Thymus (tissue), 11 donors: ENCODE measurements at regions not wholly inside any gene's neighbourhood (a gene's known extent, or its start where the extent isn't known, plus 50 kb on each side); places are given as distances from the start of the nearest gene placed in this dataset.

Experiments used
- DNase-seq, 9 donors: peaks; one replicate each; pipeline ENCODE4 v3.0.0-alpha.2; 2013; ENCODE audit warnings: low spot score in 9 of 9, low read depth in 6 of 9, missing footprints in 1 of 9
- H3K27ac ChIP-seq, 2 donors: one replicate each; pipeline ENCODE4 v1.5.1; 2013; ENCODE audit warnings: control low read depth in 1 of 2, low read depth in 1 of 2, low read length in 1 of 2, mild to moderate bottlenecking in 1 of 2, moderate library complexity in 1 of 2
- H3K27me3 ChIP-seq, 2 donors: one replicate each; pipeline ENCODE4 v1.5.1; 2013; ENCODE audit warnings: low read length in 1 of 2; ENCODE audit not compliant: control insufficient read depth in 2 of 2, insufficient read depth in 1 of 2
- H3K36me3 ChIP-seq, 2 donors: one replicate each; pipeline ENCODE4 v1.5.1; 2013; ENCODE audit warnings: low read length in 1 of 2, mild to moderate bottlenecking in 1 of 2, moderate library complexity in 1 of 2; ENCODE audit not compliant: control insufficient read depth in 2 of 2, insufficient read depth in 2 of 2
- H3K4me1 ChIP-seq, 2 donors: one replicate each; pipeline ENCODE4 v1.5.1; 2013; ENCODE audit warnings: low read length in 2 of 2; ENCODE audit not compliant: control insufficient read depth in 2 of 2, insufficient read depth in 2 of 2
- H3K4me3 ChIP-seq, 2 donors: one replicate each; pipeline ENCODE4 v1.5.1; 2013; ENCODE audit warnings: low read length in 2 of 2, control low read depth in 1 of 2, mild to moderate bottlenecking in 1 of 2
- H3K9me3 ChIP-seq, 2 donors: one replicate each; pipeline ENCODE4 v1.5.1; 2013; ENCODE audit warnings: low read length in 1 of 2, mild to moderate bottlenecking in 1 of 2; ENCODE audit not compliant: control insufficient read depth in 2 of 2, insufficient read depth in 1 of 2
- WGBS: extraction: QIAGEN DNeasy Blood & Tissue Kit; methylation state at CpG from one replicate; pipeline ENCODE4 v1.1.7; 2013; 5-methylcytosine and 5-hydroxymethylcytosine counted together
- donor health status: healthy.

DNA sequence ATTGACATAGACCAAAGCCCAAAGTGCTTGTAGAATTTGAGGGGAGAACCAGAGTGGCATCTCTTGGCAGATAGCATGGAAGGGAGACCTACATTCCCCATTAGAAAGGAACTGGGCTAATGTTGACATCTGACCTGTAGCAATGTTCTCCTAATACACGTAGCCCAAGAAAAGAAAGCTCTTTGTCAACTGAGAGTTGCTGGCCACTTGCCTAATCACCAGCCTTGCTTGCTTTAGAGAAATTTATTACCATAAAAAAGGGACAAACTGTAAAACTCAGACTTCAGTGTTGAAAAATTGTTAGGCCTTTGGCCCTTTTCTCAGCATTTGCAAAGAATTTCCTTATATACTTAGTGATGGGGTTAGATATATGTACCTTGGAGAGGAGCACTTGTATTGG is 777.5 kb downstream of the MAFB start:
- Histone ChIP-seq H3K9me3 (no peaks in the 10 kb centered on the region), H3K4me3 (no peak overlapping the region), H3K27ac (no peak overlapping the region), H3K4me1 (no peaks in the 10 kb centered on the region), H3K27me3 (no peaks in the 10 kb centered on the region), H3K36me3 (no peaks in the 10 kb centered on the region)
- DNase-seq, result no peak
- 97% methylated on average over 1 of the region's 1 CpG for WGBS

DNA sequence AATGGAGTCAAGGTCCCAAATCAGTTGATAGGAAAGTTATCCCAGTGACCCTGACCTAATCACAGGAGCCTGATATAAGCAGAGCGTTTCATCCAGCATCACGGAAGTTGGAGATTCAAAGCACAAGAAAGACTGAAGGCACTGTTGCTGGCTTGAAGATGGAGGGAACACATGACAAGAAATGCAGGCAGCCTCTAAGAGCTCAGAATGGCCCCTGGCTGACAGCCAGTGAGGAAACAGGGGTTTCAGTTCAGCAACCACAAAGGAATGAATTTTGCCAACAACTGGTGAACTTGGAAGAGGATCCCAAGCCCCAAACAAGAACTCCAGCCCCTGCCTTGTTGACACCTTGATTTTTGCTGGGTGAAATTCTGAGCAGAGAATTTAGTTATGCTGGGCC is 778.5 kb downstream of the MAFB start:
- Histone ChIP-seq H3K4me3 (no peak overlapping the region), H3K27ac (no peak overlapping the region), H3K4me1 (no peaks in the 10 kb centered on the region), H3K27me3 (no peaks in the 10 kb centered on the region), H3K9me3 (no peaks in the 10 kb centered on the region), H3K36me3 (no peaks in the 10 kb centered on the region)
- 37% methylated on average over 2 of the region's 2 CpGs for WGBS
- no peak for DNase-seq

DNA sequence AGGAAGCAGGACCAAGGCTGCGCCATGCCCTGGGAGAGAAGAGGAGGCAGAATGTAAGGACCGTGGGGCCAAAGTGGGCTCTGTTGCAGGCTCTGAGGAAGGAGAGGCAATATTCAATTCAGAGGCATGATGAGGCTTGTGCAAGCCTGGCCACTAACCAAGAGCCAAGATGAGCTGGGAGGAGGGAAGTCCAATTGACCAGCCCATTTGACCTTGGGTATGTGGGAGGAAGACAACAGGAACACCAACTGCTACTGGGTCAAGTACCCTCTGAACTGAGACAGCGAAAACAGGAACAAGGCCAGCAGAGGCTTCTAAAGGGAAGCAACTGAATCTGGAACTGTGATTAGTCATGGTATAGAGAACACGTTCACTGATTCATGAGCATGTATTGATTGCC is 779.6 kb downstream of the MAFB start:
- H3K4me3 ChIP-seq, result no peak overlapping the region
- WGBS, result 56% methylated on average over 4 of the region's 4 CpGs
- no peaks in the 10 kb centered on the region for H3K4me1 ChIP-seq
- DNase-seq, result peak in 1 of 9 donors; percentile 2
- no peaks in the 10 kb centered on the region for H3K36me3 ChIP-seq
- H3K27me3 ChIP-seq, result no peaks in the 10 kb centered on the region
- H3K9me3 ChIP-seq, result no peaks in the 10 kb centered on the region
- H3K27ac ChIP-seq, result no peak overlapping the region

DNA sequence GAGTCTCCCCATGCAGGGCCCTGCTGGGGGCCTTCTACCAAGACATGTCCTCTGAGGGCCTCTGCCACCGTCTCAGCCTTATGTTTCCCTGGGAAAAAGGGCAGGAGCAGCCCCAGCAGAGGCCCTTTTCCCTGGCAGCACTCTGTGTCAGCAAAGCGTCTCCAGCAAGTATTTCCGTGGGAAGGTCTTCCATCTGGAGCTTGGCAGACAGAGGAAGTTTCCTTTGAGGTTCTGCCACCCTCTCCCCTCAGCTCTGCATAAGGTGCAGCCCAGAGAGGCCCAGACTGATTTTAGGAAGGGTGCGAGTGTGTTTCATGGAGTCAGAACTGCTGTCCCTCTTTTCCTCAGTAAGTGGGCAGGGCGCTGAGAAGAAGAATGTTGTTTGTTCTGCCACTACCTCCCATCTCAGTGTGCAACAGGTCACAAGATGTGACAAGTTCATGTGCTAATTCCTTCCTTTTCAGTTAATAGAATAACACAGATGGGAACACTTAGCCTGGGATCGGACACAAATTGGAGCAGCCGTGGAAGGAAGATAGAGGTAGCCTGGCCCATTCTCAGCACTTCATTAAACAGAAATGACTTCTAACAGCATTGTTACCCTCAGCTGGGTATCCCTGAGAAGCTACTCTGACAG is 784.4 kb downstream of the MAFB start:
- no peak overlapping the region for H3K4me3 ChIP-seq
- no peaks in the 10 kb centered on the region for H3K27me3 ChIP-seq
- WGBS, result 92% methylated on average over 7 of the region's 7 CpGs
- DNase-seq, result no peak
- no peaks in the 10 kb centered on the region for H3K36me3 ChIP-seq
- H3K9me3 ChIP-seq, result no peaks in the 10 kb centered on the region
- H3K4me1 ChIP-seq, result no peaks in the 10 kb centered on the region
- H3K27ac ChIP-seq, result no peak overlapping the region

DNA sequence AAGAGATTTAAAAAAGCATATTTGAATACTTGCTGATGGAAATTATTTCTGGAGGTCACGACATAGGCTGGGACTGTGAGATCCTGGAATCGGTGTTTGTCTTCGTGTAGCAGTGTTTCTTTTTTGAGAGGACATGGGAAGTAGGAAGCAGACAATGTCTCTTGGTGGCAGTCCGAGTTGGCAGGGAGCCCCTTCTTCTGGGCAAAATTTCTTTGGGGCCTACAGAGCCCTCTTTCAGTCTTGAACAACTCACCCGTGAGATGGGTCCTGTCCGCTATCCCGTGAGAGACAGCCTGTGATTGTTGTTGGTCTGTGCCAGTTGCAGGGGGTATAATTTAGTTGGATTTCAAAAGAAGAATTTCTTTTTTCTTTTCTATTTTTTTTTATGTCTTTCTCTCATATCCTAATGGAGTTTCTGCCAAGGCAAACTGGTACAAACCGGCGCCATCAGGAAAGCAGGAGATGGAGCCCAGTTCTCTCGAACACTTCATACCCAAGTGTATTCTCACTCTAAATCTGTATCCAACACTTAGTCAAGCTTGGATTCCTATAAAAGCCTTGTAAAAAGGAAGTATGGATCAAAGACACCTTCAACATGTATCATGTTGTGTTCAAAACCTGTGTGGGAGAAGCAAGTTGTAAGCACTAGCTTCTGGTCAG is 785.1 kb downstream of the MAFB start:
- no peak overlapping the region for H3K4me3 ChIP-seq
- H3K36me3 ChIP-seq, result no peaks in the 10 kb centered on the region
- no peak for DNase-seq
- no peaks in the 10 kb centered on the region for H3K4me1 ChIP-seq
- H3K27me3 ChIP-seq, result no peaks in the 10 kb centered on the region
- no peak overlapping the region for H3K27ac ChIP-seq
- 95% methylated on average over 10 of the region's 10 CpGs for WGBS
- H3K9me3 ChIP-seq, result no peaks in the 10 kb centered on the region

DNA sequence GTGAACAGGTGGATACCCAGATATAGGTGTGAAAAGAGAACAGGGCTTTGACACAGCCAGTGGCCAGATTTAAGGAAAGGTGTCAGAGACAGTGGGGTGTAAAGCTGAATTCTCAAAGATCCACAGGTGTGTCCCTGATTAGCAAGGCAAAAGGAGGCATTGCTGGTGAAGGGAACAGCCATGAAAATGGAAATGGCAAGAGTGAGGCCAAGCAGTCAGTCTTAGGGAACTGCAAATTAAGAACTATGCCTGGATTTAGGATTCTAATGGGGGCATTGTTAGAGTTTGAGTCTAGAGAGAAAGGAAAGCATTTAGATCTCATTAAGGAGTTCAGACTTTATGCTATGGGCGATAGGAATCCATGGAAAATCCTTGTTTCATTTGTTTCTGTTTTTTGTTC is 789.2 kb downstream of the MAFB start:
- 86% methylated on average over 1 of the region's 1 CpG for WGBS
- no peak for DNase-seq
- Histone ChIP-seq H3K27ac (no peak overlapping the region), H3K27me3 (no peaks in the 10 kb centered on the region), H3K4me1 (no peaks in the 10 kb centered on the region), H3K9me3 (no peaks in the 10 kb centered on the region), H3K36me3 (no peaks in the 10 kb centered on the region), H3K4me3 (no peak overlapping the region)

DNA sequence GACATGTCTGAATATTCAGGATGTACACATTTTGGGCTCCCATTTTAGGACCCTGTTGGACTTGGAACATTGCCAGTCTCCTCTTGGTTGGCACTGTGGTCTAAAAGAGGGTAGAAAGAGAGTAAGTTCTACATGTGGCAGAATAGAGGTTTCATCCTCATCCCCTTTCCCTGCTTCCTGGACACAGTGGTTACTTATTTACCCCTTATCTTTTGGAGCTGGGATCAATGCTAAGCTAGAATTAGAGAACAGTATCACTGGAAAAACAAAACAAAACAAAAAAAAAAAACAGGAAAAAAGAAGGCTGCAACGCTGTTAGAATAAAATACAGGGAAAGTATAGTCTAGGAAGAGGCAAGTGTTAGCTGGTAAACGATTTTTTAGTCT is 790.6 kb downstream of the MAFB start:
- Histone ChIP-seq H3K9me3 (no peaks in the 10 kb centered on the region), H3K4me3 (no peak overlapping the region), H3K36me3 (no peaks in the 10 kb centered on the region), H3K27ac (no peak overlapping the region), H3K4me1 (no peaks in the 10 kb centered on the region), H3K27me3 (no peaks in the 10 kb centered on the region)
- WGBS, result 42% methylated on average over 2 of the region's 2 CpGs
- no peak for DNase-seq

DNA sequence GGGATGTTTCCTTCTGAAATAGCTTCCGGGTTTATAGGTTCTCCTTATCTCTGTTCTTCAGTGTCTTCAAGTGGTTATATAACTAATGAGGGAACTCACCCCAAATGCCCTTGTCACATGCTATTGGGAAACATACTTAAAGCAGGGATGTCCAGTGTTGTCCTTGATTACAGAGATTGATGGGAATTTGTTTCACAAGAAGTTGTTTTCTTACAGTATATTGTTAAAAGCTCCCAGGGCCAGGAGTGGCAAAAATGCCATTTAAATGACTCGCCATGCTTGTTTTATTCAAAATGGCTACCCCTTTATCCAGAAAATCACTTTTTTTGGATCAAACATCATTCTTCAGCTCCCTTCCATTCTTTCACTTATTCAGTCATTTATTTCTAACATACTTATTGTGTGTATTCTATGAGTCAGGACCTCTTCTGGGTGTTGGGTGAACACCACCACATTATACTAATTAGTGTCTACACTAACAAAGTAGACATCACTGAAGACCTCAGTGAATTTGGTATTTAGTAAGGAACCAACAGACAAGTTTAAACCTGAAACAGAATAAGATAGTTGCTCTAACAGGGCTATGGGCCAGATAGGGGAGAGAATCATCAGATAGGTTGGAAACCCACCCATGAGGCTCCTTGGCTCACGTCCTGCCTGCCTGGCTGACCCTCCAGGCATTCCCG is 791.1 kb downstream of the MAFB start:
- no peaks in the 10 kb centered on the region for H3K36me3 ChIP-seq
- H3K9me3 ChIP-seq, result no peaks in the 10 kb centered on the region
- 88% methylated on average over 4 of the region's 4 CpGs for WGBS
- no peaks in the 10 kb centered on the region for H3K4me1 ChIP-seq
- no peaks in the 10 kb centered on the region for H3K27me3 ChIP-seq
- no peak for DNase-seq
- no peak overlapping the region for H3K4me3 ChIP-seq
- H3K27ac ChIP-seq, result no peak overlapping the region

DNA sequence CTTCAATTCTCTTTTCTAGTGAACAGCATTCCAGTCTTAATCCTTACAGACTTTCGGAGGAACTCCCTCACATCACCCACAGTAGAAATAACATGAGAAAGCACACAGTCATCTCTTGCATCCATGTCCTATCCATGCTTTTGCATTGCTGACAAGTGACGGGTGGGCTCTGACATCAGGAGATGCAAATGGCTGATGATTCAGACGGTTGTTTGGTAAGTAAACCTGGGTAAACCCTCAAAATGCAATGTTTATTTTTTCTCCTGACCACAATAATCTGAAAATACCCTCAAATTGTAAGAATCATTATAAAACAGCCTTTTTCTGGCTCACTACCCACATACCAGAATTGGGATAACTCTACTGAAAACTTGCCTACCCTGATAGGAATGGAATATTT is 792.0 kb downstream of the MAFB start:
- H3K4me1 ChIP-seq, result no peaks in the 10 kb centered on the region
- no peaks in the 10 kb centered on the region for H3K9me3 ChIP-seq
- H3K36me3 ChIP-seq, result no peaks in the 10 kb centered on the region
- H3K27me3 ChIP-seq, result no peaks in the 10 kb centered on the region
- DNase-seq, result no peak
- no peak overlapping the region for H3K4me3 ChIP-seq
- 77% methylated on average over 3 of the region's 3 CpGs for WGBS
- H3K27ac ChIP-seq, result no peak overlapping the region
